GM12872 (cell line): ENCODE measurements at regions not wholly inside any gene's neighbourhood (a gene's known extent, or its start where the extent isn't known, plus 50 kb on each side); places are given as distances from the start of the nearest gene placed in this dataset.

Experiments used
- TF ChIP-seq, protein P1 (sequence below): IDR thresholded peaks from 3 replicates; pipeline ENCODE4 v1.5.1; 2011; ENCODE audit warnings: low read depth, mild to moderate bottlenecking, low read length, moderate library complexity; ENCODE audit not compliant: insufficient read depth

DNA sequence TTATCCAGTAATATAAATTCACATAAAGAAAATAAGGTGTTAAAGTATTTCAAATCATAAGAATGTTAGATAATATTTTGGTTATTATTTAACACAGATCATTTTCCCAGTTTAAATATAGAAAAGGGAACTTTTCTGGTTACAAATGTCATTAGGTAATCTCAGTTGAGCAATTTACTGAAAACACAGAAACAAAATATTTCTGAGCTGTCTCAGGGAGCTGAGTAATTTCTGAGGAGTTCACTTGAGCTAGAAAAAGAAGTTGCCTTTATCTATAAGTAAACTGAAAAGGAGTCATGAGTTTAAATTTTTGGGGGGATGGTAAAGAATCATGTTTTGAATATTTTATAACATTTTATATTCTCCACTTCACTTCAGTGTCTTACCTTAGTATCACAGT lies 855.4 kb upstream of the ARPP21 start:
- TF ChIP-seq, protein P1, sequence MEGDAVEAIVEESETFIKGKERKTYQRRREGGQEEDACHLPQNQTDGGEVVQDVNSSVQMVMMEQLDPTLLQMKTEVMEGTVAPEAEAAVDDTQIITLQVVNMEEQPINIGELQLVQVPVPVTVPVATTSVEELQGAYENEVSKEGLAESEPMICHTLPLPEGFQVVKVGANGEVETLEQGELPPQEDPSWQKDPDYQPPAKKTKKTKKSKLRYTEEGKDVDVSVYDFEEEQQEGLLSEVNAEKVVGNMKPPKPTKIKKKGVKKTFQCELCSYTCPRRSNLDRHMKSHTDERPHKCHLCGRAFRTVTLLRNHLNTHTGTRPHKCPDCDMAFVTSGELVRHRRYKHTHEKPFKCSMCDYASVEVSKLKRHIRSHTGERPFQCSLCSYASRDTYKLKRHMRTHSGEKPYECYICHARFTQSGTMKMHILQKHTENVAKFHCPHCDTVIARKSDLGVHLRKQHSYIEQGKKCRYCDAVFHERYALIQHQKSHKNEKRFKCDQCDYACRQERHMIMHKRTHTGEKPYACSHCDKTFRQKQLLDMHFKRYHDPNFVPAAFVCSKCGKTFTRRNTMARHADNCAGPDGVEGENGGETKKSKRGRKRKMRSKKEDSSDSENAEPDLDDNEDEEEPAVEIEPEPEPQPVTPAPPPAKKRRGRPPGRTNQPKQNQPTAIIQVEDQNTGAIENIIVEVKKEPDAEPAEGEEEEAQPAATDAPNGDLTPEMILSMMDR = no peak

DNA sequence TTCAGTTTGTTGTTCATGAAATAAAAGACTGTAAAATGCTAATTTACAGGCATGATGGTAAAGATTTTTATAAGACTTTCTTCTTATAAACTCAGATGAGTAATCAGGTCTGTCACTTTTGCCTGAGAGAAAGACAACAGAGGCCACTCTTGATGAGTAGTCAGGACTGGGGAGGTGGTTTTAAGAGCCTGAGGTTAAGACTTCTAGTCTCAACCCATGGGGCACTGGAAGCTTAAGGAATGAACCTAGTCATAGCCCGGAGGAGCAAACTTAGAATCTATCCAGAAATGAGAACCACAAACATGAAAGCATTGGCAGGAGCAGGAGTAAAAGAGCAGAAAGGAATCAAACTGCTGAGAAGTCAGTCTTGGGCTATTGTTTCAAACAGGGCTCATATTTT lies 846.3 kb upstream of the ARPP21 start:
- TF ChIP-seq, protein P1 = no peak

DNA sequence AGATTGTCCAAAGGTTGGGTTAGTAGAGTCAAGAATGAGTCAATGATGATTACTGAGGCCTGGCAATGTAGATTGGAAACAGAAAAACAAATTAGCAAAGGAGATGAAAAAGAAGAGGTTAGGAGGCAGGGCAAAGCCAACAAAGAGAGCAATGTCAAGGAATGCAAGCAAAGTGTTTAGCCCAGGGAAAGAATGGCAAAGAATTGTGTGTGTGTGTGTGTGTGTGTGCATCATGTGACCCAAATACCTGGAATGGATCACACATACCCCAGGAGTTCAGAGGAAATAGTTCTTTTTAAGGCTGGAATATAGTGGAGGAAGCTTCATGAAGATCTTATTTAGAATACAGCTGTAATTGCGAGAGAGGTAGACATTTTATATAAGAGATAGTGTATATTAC lies 831.7 kb upstream of the ARPP21 start:
- TF ChIP-seq, protein P1 = no peak

DNA sequence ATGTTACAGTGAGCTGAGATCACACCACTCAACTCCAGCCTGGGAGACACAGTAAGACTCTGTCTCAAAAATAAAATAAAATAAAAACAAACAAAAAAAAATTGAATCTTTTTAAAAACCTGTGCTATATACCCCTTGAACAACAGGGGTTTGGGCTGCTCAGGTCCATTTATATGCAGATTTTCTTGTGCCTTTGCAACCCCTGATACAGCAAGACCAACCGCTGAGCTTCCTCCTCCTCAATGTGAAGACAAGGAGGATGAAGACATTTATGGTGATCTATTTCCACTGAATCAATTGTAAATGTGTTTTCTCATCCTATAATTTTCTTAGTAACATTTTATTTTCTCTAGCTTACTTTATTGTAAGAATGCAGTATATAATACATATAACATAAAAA lies 831.0 kb upstream of the ARPP21 start:
- TF ChIP-seq, protein P1 = no peak

DNA sequence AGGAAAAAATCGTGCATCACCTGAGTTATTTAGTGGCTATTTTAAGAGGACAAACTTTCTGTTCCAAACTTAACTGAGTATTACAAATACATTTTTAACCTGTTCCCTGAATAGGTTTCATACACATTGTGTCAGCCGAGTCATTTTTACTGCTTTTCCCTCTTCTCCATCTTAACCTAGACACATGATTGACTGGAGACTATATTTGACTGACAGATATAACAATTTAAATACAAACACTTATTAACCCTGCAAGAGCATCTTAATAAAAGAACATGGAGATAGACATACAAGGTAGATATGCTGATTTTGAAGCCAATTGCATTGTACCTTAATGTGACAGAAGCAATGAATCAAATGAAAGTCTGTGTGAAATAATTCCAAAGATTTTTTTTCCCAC lies 810.5 kb upstream of the ARPP21 start:
- TF ChIP-seq, protein P1 = no peak

DNA sequence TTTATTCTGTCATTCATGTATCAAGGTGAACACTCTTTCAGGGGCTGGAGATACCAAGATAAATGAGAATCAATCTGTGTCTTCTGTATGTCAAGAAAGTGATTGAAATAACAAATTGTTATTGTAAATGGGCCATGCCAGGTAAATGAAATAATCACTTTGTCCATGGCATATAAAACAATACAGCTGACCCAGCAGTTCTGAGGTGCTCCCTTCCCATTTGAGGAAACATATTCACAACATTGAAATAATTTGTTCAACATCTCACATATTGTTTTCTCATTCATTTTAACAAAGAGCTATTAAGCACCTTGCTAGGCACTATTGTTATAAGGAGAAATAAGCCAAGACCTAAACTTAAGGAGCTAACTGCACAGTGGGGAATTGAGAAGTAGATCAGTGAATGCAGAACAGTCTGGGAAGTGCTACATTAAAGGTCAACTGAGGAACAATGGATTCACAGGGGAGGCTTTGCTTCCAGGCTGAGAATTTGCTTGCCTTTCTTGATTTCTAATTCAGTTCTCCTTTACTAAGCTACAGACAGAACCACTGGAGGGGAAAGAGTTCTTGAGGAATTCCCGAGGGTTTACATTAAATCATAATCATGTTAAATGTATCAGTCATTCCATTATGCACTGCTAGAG lies 806.3 kb upstream of the ARPP21 start:
- TF ChIP-seq, protein P1 = no peak

DNA sequence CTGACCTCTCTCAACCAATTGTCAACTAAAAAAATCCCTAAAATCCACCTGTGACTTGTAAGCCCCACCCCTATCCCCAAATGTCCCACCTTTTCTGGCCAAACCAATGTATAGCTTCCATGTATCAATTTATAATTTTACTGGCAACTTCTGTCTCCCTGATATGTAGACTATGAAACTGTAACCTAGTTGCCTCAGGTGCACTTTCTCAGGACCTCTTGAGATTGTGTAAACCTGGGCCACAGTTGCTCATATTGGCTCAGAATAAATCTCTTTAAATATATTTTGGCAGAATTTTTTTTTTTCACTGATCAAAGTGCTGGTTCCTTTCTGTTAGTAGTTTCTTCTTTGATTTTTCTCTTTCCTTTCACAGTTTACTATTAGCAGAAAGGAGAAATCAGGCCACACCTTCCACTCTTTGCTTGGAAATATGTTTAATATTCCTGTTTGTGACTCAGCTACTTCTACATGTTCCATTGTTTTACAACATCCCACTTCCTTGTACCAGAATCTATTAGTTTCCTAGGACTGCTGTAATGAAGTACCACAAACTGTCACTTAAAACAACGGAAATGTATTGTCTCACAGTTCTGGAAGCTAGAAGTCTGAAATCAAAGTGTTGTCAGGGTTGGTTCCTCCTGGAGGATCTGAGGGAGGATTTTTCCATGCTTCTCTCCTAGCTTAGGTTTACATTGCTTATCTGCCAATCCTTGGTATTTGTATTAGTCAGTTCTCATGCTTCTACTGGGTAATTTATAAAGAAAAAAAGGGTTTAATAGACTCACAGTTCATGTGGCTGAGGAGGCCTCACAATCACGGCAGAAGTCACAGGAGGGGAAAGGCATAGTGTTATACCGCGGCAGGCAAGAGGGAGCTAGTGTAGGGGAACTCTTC lies 801.2 kb upstream of the ARPP21 start:
- TF ChIP-seq, protein P1 = no peak
